Neuronal stem cell (in vitro differentiated cells): ENCODE measurements at regions not wholly inside any gene's neighbourhood (a gene's known extent, or its start where the extent isn't known, plus 50 kb on each side); places are given as distances from the start of the nearest gene placed in this dataset.
A peak's percentile ranks its signal among the peaks of the same experiment; 100 is the strongest.

Source experiments
- DNase-seq: peaks from one replicate; pipeline ENCODE4 v3.0.0-alpha.2; 2013; ENCODE audit warnings: low spot score
- H2AFZ ChIP-seq: one replicate; pipeline ENCODE4 v1.6.1; 2013; ENCODE audit warnings: mild to moderate bottlenecking, low read length, inconsistent platforms
- H2AK5ac ChIP-seq: 2 replicates; pipeline ENCODE4 v1.6.1; 2013; ENCODE audit warnings: low read depth, mild to moderate bottlenecking, inconsistent platforms, low read length, moderate library complexity, mixed read lengths
- H2BK120ac ChIP-seq: 2 replicates; pipeline ENCODE4 v1.6.1; 2013; ENCODE audit warnings: low read depth, mild to moderate bottlenecking, inconsistent platforms, low read length, moderate library complexity, mixed read lengths
- H2BK12ac ChIP-seq: one replicate; pipeline ENCODE4 v1.6.1; 2013; ENCODE audit warnings: low read length, inconsistent platforms
- H2BK15ac ChIP-seq: 2 replicates; pipeline ENCODE4 v1.6.1; 2013; ENCODE audit warnings: mild to moderate bottlenecking, low read length, inconsistent platforms, mixed read lengths
- H2BK5ac ChIP-seq: one replicate; pipeline ENCODE4 v1.6.1; 2013; ENCODE audit warnings: inconsistent platforms, mild to moderate bottlenecking, low read length, moderate library complexity
- H3K14ac ChIP-seq: one replicate; pipeline ENCODE4 v1.6.1; 2013; ENCODE audit warnings: low read length, inconsistent platforms
- H3K18ac ChIP-seq: 2 replicates; pipeline ENCODE4 v1.6.1; 2013; ENCODE audit warnings: low read length, inconsistent platforms
- H3K23ac ChIP-seq: 2 replicates; pipeline ENCODE4 v1.6.1; 2013; ENCODE audit warnings: low read depth, mild to moderate bottlenecking, mixed read lengths, low read length, inconsistent platforms; ENCODE audit not compliant: poor library complexity
- H3K27ac ChIP-seq: replicated peaks from 3 replicates; pipeline ENCODE4 v1.5.1; 2013; ENCODE audit warnings: low read length, inconsistent platforms
- H3K27me3 ChIP-seq, 3 experiments: 2 replicates each; pipeline ENCODE4 v1.6.1; 2013; ENCODE audit warnings: low read length in 3 of 3, mild to moderate bottlenecking in 2 of 3, inconsistent platforms in 1 of 3, low read depth in 1 of 3, mixed read lengths in 1 of 3, moderate library complexity in 1 of 3; ENCODE audit not compliant: control insufficient read depth in 3 of 3, insufficient read depth in 3 of 3
- H3K36me3 ChIP-seq, 2 donors: replicated peaks in 1 of 2; 2 replicates each; pipeline ENCODE4 v1.6.1; 2013; ENCODE audit warnings: low read length in 2 of 2; ENCODE audit not compliant: control insufficient read depth in 2 of 2, insufficient read depth in 2 of 2
- H3K4ac ChIP-seq: 2 replicates; pipeline ENCODE4 v1.6.1; 2013; ENCODE audit warnings: inconsistent platforms, mild to moderate bottlenecking, low read length, moderate library complexity
- H3K4me1 ChIP-seq, 2 donors: 1 replicate in 1 of 2; 2 replicates in 1 of 2; pipeline ENCODE4 v1.6.1; 2013; ENCODE audit warnings: low read length in 2 of 2, low read depth in 1 of 2; ENCODE audit not compliant: control insufficient read depth in 2 of 2, insufficient read depth in 1 of 2
- H3K4me2 ChIP-seq: one replicate; pipeline ENCODE4 v1.6.1; 2013; ENCODE audit warnings: mild to moderate bottlenecking, low read length, inconsistent platforms; ENCODE audit not compliant: insufficient read depth, poor library complexity, severe bottlenecking
- H3K4me3 ChIP-seq, 2 donors: 2 replicates each; pipeline ENCODE4 v1.5.1; 2013; ENCODE audit warnings: low read length in 2 of 2, mild to moderate bottlenecking in 2 of 2, inconsistent platforms in 1 of 2, moderate library complexity in 1 of 2
- H3K79me1 ChIP-seq: one replicate; pipeline ENCODE4 v1.6.1; 2013; ENCODE audit warnings: low read depth, mild to moderate bottlenecking, inconsistent platforms, low read length, moderate library complexity
- H3K9ac ChIP-seq: one replicate; pipeline ENCODE4 v1.6.1; 2013; ENCODE audit warnings: mild to moderate bottlenecking, low read depth, low read length, inconsistent platforms; ENCODE audit not compliant: poor library complexity
- H3K9me3 ChIP-seq, 2 donors: replicated peaks in 1 of 2; 2 replicates each; pipeline versions ENCODE3 to v1.6.1; 2013; ENCODE audit warnings: low read length in 2 of 2, mild to moderate bottlenecking in 2 of 2, inconsistent platforms in 1 of 2, low read depth in 1 of 2, mixed read lengths in 1 of 2, moderate library complexity in 1 of 2; ENCODE audit not compliant: control insufficient read depth in 2 of 2, insufficient read depth in 1 of 2
- H4K8ac ChIP-seq: one replicate; pipeline ENCODE4 v1.6.1; 2013; ENCODE audit warnings: low read depth, mild to moderate bottlenecking, inconsistent platforms, low read length, moderate library complexity
- H4K91ac ChIP-seq: one replicate; pipeline ENCODE4 v1.6.1; 2013; ENCODE audit warnings: low read length, low read depth, mild to moderate bottlenecking, inconsistent platforms; ENCODE audit not compliant: poor library complexity
- WGBS, 2 donors: extraction: QIAGEN DNeasy Blood & Tissue Kit; methylation state at CpG; one replicate each; pipeline ENCODE4 v1.1.7; 2013; ENCODE audit warnings: missing lambda C conversion rate in 2 of 2, mixed read lengths in 1 of 2; ENCODE audit not compliant: insufficient read length in 2 of 2, insufficient replicate concordance in 1 of 2; ENCODE audit errors: extremely low coverage in 2 of 2; 5-methylcytosine and 5-hydroxymethylcytosine counted together

- Histone ChIP-seq H3K4me1 (peaks cover 27 to 28% of the 10 kb centered on the region in 2 donors), H3K4me3 (peak overlapping the region; percentile 80 to 95), H3K4me2 (peak overlapping the region; percentile 99), H4K91ac (no peak overlapping the region), H4K8ac (no peak overlapping the region), H3K18ac (peak overlapping the region; percentile 97), H2AFZ (peak overlapping the region; percentile 99), H3K79me1 (no peaks in the 10 kb centered on the region), H2AK5ac (no peak overlapping the region), H3K27ac (no peak overlapping the region), H2BK15ac (peak overlapping the region; percentile 25), H2BK12ac (peak overlapping the region; percentile 63), H3K27me3 (peaks cover 0 to 18% (median 13%) of the 10 kb centered on the region in 3 experiments), H3K14ac (peak overlapping the region; percentile 65), H3K4ac (no peak overlapping the region), H2BK5ac (peak overlapping the region; percentile 29), H3K9ac (peak overlapping the region; percentile 87), H3K36me3 (no peaks in the 10 kb centered on the region), H3K23ac (peak overlapping the region; percentile 38), H3K9me3 (no peaks in the 10 kb centered on the region), H2BK120ac (no peak overlapping the region)
- no peak for DNase-seq
- no CpG with 5 or more reads among the region's 64 CpGs for WGBS, 2 donors
These were observed 104.4 kb downstream of the UCHL1 start for GRCh38 chr4:41360921-41361793.

- peak overlapping the region; percentile 99 for H2AFZ ChIP-seq
- H4K91ac ChIP-seq, result no peak overlapping the region
- no peak for DNase-seq
- H2BK5ac ChIP-seq, result no peak overlapping the region
- no peak overlapping the region for H4K8ac ChIP-seq
- H3K4me3 ChIP-seq, result peak overlapping the region; percentile 80 to 95
- H3K4me1 ChIP-seq, result peaks cover 27 to 28% of the 10 kb centered on the region in 2 donors
- H3K18ac ChIP-seq, result no peak overlapping the region
- no peaks in the 10 kb centered on the region for H3K9me3 ChIP-seq
- H3K4me2 ChIP-seq, result peak overlapping the region; percentile 99
- WGBS, 2 donors, result no CpG with 5 or more reads among the region's 10 CpGs
- H3K27ac ChIP-seq, result no peak overlapping the region
- no peak overlapping the region for H2BK15ac ChIP-seq
- no peak overlapping the region for H3K4ac ChIP-seq
- no peaks in the 10 kb centered on the region for H3K36me3 ChIP-seq
- no peak overlapping the region for H2AK5ac ChIP-seq
- no peak overlapping the region for H2BK12ac ChIP-seq
- H3K23ac ChIP-seq, result no peak overlapping the region
- no peak overlapping the region for H2BK120ac ChIP-seq
- no peaks in the 10 kb centered on the region for H3K79me1 ChIP-seq
- peaks cover 0 to 18% (median 13%) of the 10 kb centered on the region in 3 experiments for H3K27me3 ChIP-seq
- H3K14ac ChIP-seq, result no peak overlapping the region
- no peak overlapping the region for H3K9ac ChIP-seq
These were observed 105.2 kb downstream of the UCHL1 start for GRCh38 chr4:41361794-41362526.

- H3K23ac ChIP-seq, result no peak overlapping the region
- no peak overlapping the region for H4K91ac ChIP-seq
- no peak overlapping the region for H3K27ac ChIP-seq
- H2BK5ac ChIP-seq, result no peak overlapping the region
- H2AFZ ChIP-seq, result peak overlapping the region; percentile 13
- no peak for DNase-seq
- no peaks in the 10 kb centered on the region for H3K36me3 ChIP-seq
- no peak overlapping the region for H3K14ac ChIP-seq
- H3K79me1 ChIP-seq, result no peaks in the 10 kb centered on the region
- H2BK15ac ChIP-seq, result no peak overlapping the region
- H3K4ac ChIP-seq, result no peak overlapping the region
- H2BK12ac ChIP-seq, result no peak overlapping the region
- H3K4me2 ChIP-seq, result no peak overlapping the region
- H3K9ac ChIP-seq, result no peak overlapping the region
- no peak overlapping the region for H3K4me3 ChIP-seq
- H3K27me3 ChIP-seq, result peaks cover 0 to 18% (median 13%) of the 10 kb centered on the region in 3 experiments
- H3K18ac ChIP-seq, result no peak overlapping the region
- no CpG with 5 or more reads among the region's 10 CpGs for WGBS, 2 donors
- no peak overlapping the region for H4K8ac ChIP-seq
- H2AK5ac ChIP-seq, result no peak overlapping the region
- no peaks in the 10 kb centered on the region for H3K9me3 ChIP-seq
- H3K4me1 ChIP-seq, result peaks cover 27 to 28% of the 10 kb centered on the region in 2 donors
- no peak overlapping the region for H2BK120ac ChIP-seq
These were observed 106.1 kb downstream of the UCHL1 start for GRCh38 chr4:41362621-41363383.
